HG03439 (cell line): ENCODE measurements at regions not wholly inside any gene's neighbourhood (a gene's known extent, or its start where the extent isn't known, plus 50 kb on each side); places are given as distances from the start of the nearest gene placed in this dataset.

Source experiments
- ATAC-seq: cut with Tn5 transposase; IDR thresholded peaks from one replicate; pipeline ENCODE4 v1.9.1; 2021; ENCODE audit warnings: mild to moderate bottlenecking, moderate library complexity; ENCODE audit not compliant: unreplicated experiment

DNA sequence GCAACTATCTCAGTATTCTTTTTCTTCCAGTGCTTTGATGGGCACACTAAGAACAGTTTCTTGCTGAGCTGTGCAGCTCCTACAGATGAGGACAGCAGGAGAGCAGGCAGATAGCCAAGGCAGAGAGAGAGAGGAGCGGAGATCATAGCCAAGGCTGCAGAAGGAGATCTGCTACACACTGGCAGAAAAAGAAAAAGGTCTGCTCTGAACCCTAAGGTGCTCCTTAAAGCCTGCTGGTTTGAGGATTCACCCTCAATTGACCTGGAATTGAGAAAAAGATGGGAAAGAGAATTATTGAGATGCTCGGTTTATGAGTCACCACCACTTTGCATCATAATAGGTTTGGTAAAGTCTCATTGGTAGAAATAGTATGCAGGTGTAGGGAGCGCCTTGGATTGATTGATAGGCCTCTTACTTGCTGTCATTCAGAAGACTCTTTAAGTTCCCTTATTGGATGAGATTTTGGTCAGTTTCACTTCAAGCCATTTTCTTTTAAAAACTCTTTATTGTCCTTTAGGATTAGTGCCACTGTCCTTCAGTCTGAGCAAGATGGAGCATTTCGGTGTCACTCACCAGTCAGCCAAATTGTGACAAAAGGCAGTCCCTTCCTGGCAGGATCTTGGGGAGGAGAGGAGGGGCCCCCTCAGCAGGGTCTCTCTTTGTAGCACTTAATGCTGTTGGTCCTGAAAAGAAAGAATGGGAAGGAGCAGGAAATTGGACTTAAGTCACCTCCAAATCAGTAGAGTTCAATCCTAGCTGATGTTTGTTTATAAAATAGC lies 685.0 kb downstream of the ADGRL2 start:
- ATAC-seq = no peak

DNA sequence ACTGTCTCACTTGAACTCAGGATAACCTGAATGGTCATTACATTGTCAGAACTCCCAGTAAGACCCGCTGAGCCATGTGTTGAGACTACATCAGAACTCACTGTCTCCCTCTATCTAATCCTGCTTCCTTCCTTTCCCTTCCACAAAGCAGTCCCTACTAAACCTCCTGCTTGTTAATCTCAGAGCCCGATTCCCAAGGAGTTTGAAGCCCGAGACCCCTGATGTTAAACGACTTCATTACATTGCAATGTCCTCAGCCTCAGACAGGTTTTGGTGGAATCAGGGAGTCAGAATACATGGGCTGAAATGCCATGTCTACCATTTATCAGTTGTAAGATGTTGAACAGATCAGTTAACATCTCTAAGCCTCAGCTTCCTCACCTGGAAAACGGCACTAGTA lies 682.4 kb downstream of the ADGRL2 start:
- no peak for ATAC-seq

DNA sequence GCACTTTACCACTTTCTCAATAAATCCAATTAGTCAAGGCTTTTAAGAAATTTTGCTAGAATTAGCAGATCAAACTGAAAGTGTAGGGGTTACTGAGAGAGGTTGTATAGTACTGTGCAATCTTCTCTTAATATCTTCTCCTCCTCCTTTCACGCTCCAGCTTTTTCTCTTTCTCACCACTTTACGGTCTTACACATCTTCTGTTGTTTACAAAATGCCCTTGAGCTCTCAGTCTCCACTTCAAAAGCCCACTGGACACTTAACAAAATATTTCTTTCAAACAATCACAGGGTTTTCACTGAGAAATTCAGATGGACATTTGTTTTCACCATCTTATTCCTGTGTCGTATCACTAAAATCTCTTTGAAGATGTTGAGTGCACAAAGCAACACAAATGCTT lies 678.2 kb downstream of the ADGRL2 start:
- ATAC-seq = no peak

DNA sequence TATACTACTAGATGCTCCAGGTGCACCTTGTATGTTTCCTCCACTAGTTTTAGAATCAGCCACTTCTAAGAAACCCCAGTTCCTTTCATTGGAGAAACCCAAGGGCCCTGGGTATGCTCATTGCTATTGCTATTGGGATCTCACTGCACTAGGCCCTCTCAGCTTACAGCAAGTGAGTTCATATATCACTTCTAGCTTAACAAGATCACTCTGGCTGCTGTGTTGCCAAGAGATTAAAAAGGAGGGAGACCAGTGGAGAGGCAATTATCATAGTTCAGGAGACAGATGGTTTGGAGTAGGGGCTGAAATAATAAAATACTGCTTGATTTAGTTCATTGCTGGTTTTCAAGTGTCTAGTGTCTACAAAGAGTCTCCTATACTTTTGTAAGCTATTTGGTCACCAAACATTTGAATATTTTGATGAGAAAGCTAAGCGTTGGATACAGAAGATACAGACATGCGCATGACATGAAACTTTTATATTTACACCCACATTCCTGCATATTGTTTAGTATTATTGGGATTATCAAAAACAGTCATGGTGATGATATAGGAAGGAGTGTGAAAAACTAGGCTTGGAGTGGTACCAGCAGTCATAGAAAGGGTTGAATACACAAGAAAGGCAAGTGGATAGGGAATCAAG lies 671.9 kb downstream of the ADGRL2 start:
- no peak for ATAC-seq

DNA sequence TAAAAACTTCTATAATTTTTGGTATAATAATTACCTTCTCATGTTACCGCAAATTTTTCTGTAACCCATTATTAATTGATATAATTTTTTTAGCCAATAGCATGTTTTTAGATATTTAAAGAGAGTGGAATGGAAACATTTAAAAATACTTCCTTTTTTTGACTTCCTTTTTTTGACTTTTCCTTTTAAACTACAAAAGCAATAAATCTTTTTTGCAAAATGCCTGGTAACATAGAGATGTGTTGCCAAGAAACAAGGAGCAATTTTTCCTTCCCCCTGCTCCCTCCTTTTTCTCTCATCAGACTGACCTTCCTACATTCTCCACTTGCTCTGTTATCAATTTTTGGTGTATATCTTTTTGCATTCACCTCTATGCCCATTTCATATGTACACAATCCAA lies 666.2 kb downstream of the ADGRL2 start:
- ATAC-seq = no peak

DNA sequence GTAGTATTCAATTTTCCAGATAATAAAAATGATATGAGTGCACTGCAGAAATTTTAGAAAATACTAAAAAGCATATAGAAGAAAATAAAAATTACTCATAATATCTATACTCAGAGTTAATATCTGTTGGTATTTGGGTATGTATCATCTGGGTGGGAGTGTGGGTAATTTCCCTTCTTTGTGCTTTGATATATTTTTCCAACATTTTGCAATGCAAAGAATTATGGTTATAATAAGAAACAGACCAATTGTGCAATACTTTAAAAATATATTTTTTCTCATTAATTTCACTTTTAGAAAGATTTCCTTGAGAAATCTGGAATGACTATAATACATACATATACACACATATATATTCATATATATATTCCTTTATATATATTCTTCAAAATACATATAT lies 665.7 kb downstream of the ADGRL2 start:
- ATAC-seq = no peak

DNA sequence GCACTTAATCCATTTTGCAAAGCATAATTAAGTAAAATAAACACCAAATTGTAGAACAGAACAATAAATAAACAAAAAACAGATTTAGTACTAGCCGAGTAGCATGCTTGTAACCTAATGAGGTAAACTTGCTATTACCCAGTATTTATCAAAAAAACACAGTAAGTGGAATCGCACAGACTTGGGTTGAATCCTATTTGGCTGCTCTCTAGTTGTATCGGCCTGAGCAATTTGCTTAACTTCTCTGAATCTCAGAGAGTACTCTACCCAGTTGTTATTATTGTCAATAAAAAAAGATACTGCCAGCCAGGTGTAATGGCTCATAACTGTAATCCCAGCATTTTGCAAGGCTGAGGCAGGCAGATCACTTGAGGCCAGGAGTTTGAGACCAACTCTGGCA lies 664.3 kb downstream of the ADGRL2 start:
- ATAC-seq = no peak

DNA sequence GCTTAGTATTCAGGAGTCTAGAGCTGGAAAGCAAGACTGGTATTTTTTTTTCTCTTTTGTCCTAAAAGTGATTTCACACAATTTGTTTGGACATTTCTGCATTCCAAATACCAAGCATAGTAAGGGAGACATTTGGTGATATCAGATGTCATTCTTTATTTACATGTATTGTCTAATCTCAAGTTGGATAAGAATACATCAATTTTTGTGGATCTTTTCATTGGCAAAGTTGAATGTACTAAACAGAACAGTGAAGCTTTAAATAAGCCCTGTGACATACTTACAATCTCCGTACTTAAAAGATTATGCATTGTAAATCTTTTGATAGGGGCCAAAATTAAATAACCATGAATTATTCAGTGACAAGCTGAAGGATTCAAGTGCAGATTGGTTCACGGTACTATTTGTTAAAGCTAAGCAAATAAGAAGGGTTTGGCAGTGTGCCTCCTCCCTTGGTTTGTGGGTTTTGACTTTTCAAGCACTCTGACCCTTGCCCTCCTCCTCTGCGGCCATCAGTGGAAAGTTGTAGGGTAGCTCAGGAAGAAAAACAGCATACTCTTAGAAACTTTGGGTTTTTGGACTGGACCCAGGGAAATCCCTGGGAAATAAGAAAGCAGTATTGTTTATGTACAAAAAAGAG lies 663.7 kb downstream of the ADGRL2 start:
- ATAC-seq = no peak

DNA sequence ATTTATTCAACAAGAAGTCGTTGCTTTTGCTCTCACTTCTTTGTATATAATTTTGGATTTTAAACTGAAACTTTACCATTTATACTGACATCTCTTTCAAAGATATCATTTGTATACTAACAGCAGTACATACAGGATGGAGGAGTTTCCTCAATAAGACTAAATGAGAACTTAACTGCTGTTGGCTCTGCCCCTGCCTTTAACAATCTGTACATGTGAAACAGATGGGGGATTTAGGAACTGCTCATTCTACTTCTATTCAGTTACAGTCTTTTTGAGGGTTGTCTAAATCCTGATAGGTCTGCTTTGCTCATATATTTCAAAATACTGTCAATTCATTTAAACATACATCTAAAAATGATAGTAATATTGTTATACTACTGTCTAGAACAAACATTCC lies 663.2 kb downstream of the ADGRL2 start:
- ATAC-seq = no peak

DNA sequence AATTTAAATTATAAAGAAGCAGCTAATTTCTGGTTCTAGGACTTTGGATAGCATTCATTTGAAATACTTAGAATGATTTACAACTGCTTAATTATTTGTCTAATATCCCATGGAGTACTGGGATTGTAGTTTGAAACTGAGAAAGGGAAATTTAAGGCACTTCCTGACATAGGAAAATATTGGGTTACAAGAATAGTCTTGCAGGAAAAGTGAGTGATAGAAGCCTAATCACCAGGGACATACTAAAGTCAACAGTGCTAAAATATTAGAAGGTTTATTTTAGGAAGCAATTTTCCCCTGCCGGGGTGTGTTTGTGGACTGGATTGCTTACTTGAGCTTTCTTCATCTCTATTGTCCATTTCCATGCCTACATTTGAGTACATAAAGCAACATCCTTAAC lies 661.6 kb downstream of the ADGRL2 start:
- ATAC-seq = no peak

DNA sequence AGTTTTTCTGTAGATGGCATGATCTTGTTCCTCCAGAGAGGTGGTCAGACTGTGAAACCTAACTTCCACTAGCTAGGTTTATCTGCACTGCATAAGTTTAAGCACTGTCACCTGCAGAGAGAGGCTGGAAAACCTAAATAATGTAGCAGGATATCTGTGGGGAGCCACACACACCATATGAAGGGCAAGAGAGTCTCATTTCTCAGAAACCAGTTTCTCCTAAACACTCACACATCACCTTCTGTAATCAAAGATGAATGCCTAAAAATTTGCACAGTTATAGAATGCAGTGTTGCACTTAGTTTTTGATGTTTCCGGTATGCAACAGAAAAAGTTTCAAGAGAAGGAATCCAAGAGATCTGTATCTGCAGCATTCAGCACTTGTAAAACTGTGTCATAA lies 654.6 kb downstream of the ADGRL2 start:
- no peak for ATAC-seq

DNA sequence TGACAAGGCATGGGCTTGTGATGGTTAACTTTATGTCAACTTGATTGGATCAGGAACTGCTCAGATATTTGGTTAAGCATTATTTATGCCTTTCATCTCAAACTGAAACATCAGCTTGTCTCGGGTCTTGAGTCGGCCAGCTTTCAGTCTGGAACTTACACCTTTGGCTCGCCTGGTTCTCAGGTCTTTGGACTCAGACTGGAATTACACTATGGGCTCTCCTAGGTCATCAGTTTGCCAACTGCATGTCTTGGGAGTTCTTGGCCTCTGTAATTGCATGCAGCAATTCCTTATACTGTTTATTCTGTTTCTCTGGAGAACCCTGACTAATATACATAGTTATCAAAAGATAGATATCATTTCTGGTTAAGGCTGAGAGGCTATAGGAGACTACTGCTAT lies 653.7 kb downstream of the ADGRL2 start:
- no peak for ATAC-seq

DNA sequence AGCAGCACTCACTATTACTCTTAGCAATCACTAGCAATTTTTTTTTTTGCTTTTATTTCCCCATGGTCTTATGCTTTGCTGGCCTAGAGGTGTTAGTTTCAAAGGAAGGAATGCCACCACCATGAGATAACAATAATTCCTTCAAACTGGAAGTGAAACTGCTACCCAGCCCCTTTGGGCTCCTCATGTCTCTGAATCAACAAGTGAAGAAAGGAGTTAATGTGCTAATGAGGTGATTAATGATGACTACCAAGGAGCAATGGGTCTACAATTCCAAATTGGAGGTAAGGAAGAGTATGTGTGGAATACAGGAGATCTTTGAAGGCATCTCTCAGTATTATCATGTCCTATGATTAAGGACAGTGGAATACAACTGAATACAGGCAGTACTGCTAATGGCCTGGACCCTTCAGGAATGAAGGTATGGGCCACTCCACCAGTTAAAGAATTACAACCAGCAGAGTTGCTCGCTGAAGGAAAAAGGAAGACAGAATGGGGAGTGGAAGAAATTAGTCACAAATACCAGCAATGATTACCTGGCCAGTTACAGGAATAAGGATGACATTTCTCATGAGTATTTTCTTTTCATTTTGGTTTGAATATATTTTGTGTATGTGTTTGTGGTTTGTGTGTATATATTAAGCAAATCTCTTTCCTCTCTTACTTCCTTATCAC lies 652.9 kb downstream of the ADGRL2 start:
- no peak for ATAC-seq

DNA sequence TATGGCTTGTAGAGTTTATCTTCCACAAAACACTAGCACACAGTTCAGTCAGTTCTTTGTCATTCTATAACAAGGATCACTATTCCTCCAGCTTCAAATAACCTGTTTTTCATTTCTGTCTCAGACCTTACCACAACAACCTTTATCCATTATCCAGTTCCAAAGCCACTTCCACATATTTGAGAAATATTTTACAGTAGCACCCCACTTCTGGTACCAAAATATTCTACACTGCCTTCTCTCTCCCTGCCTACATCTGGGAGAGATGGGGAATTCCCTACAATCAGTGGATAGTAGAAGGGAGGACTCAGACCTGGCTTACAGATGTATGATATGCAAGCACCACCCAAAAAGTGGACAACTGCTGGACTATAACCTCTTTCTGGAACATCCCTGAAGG lies 651.4 kb downstream of the ADGRL2 start:
- no peak for ATAC-seq

DNA sequence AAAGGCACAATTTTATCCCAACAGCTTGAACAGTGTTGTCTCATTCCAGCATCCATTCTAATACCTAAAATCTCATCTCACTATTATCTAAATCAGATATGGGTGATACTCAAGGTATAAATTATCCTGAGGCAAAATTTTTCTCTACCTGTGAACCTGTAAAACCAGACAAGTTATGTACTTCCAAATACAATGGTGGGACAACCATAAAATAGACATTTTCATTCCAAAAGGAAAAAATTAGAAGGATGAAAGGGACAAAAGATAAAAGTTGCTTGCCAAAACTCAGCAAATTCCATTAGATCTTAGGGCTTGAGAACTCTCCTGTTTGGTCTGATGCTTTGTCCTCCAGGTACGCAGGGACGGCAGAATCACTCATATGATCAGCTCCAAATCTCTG lies 650.5 kb downstream of the ADGRL2 start:
- no peak for ATAC-seq

DNA sequence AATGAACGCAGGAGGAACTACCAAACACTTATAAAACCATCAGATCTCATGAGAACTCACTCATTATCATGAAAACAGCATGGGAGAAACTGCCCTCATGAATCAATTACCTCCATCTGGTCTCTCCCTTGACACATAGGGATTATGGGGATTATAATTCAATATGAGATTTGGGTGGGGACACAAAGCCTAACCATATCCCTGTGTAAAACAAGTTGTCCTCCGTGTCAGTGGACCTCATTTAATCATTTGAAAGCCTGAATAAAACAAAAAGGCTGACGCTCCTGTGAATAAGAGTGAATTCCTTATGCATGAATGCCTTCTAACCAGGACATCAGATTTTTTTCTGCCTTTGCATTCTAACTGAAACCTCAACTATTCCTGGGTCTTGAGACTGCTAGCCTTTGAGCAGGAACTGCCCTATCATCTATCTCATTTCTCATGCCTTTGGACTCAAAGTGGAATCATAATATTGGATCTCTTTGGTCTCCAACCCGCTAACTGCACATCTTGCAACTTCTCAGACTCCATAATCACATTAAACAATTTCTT lies 648.8 kb downstream of the ADGRL2 start:
- ATAC-seq = no peak

DNA sequence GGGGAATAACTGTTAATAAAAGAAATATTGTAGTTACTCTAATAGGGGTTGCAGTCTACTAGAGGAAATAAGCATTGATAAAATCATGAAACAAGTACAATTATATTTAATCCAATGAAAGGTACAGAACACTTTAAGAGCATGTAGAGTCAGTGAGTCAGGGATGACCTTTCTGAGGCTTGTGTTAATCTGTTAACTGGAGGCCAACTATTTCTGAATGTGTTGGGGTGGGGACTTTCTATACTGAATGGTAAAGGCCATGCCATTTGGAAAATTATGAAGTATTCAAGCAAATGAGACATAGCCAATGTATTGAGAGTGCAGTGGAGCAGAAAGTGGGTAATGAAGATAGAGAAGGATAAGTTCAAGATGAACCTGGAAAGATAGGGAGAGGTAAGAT lies 646.2 kb downstream of the ADGRL2 start:
- no peak for ATAC-seq

DNA sequence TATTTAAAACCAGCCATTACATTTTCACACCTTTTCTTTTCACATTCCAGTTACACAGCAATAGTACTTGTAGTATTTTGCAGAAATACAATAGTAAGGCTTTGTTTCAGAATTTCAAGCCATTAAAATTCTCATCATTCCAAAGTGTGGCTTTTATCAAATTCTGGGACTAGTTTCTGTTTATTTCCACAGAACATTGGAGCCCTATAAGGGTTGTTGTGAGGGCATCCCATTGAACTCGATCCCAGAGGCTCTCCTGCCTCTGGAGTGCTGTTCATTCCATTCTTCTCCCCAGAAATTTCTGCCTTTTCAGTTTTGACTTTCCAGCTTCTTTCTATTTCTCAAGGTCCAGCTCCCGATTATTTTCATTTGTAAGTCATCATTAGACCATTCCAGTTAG lies 645.5 kb downstream of the ADGRL2 start:
- no peak for ATAC-seq

DNA sequence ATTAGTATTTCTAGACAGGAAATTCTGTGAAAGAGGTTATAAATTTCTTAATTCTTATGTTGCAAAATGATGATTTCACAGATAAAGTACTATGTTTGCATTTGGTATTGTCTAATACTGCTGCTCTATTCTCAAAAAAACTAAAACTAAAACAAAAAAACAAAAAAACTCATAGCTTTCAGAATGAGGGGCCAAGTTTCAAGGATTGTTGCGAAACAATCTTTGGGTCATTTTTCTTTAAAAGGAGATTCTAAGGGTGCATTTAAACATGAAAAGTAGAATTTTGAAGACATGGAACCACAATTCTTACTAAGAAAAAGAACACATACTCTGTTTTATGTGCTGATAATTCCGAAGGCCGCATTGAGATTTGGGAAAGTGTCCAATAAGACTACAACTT lies 645.1 kb downstream of the ADGRL2 start:
- ATAC-seq = no peak

DNA sequence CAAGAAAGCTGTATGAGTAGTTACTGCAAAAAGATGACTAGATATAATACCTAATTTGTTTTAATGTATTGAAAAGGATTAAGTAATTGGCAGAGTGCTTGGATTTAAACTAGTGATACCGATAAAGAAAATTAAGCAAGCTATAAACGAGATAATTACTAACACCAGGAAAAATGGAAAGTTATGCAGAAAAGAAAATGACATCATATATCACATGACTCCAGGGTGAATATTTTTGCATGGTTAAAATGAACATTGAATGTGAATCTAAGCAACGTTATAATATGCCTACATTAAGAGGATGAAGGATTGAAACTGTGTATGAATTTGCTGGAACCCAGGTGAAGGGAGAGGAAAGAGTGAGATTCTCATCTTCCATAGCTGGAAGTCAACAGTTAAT lies 644.4 kb downstream of the ADGRL2 start:
- no peak for ATAC-seq

DNA sequence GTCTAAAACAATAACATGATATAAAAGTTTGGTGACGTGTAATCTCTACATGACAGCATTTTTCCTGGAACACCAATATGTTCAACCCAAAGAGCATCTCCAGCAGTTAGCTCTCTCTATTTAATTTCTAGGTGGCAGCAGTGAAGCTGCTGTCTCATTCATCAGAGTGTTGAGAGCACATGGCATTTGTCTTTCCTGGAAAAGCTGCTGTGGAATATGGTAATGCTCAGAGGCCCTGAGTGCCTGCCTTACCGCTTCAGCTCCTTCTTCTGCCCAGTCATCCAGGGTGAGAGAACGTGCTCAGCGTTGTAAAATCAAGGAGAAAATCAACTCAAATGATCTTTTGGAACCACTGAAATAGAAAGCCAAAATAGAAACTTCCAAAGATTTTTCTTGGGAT lies 640.7 kb downstream of the ADGRL2 start:
- no peak for ATAC-seq
